ENCODE measurements at regions not wholly inside any gene's neighbourhood (a gene's known extent, or its start where the extent isn't known, plus 50 kb on each side); places are given as distances from the start of the nearest gene placed in this dataset.

- no peak for TF ChIP-seq CTCF (optimal IDR thresholded peaks at IDR 0.05 in 1 of 3, IDR thresholded peaks at IDR 0.05 in 1 of 3, conservative IDR thresholded peaks at IDR 0.05 in 1 of 3; ENCODE audit: extremely low read depth in 1 of 3, insufficient read depth in 2 of 3, low read length in 3 of 3)
- TF ChIP-seq EZH2 (IDR thresholded peaks at IDR 0.05; ENCODE audit: low read length) = no peak
Observed at GRCh38 chr9:80552931-80553330, 981.2 kb downstream of the TLE4 start.
